C4-2B (cell line): ENCODE measurements at regions not wholly inside any gene's neighbourhood (a gene's known extent, or its start where the extent isn't known, plus 50 kb on each side); places are given as distances from the start of the nearest gene placed in this dataset.

Source experiments
- ZFX ChIP-seq: fragments of 450-650 bp; IDR thresholded peaks from 2 replicates; pipeline ENCODE4 v1.6.1; 2017
- TF ChIP-seq, protein P1 (sequence below): fragments of 450-650 bp; conservative IDR thresholded peaks from 2 replicates; pipeline ENCODE4 v1.5.1; 2017; ENCODE audit warnings: mild to moderate bottlenecking

DNA sequence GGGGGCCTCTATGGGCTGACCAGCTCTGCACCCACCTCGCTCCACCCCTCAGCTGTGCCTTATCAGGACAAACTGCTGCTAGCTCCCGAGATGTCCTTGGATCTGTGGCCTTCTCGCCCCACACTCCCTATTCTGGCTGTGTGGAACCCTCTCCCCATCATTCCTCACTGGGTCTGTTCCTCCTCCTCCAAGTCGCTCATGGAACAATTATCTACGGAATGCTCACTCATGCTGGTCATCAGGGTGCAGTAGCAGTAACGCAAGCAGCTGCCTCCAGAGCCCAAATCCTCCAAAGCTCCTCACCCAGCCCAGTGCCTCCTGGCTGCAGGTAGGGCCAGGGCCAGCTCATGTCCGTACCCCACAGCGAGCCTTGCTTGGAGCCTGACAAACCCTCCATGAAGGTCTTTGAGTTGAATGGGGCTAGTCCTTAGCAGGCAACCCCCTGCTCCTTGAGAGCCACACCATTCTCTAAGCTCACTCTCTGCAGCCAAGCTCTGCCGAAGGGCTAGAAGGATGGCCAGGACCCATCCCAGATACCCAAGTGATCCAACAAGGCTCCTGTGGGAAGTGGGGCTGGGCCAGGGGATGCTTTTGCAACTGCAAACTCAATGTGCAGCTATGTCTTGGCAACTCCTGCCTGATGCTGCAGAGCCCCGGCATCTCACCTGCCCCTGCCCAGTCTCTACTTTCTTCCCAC lies 977.8 kb downstream of the TBC1D22A start:
- TF ChIP-seq, protein P1, sequence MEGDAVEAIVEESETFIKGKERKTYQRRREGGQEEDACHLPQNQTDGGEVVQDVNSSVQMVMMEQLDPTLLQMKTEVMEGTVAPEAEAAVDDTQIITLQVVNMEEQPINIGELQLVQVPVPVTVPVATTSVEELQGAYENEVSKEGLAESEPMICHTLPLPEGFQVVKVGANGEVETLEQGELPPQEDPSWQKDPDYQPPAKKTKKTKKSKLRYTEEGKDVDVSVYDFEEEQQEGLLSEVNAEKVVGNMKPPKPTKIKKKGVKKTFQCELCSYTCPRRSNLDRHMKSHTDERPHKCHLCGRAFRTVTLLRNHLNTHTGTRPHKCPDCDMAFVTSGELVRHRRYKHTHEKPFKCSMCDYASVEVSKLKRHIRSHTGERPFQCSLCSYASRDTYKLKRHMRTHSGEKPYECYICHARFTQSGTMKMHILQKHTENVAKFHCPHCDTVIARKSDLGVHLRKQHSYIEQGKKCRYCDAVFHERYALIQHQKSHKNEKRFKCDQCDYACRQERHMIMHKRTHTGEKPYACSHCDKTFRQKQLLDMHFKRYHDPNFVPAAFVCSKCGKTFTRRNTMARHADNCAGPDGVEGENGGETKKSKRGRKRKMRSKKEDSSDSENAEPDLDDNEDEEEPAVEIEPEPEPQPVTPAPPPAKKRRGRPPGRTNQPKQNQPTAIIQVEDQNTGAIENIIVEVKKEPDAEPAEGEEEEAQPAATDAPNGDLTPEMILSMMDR: no peak
- TF ChIP-seq ZFX: no peak
